ENCODE measurements at regions not wholly inside any gene's neighbourhood (a gene's known extent, or its start where the extent isn't known, plus 50 kb on each side); places are given as distances from the start of the nearest gene placed in this dataset.

- Histone ChIP-seq H3K27me3 (peaks cover 0 to 33% (median 0%) of the 10 kb centered on the region in 9 donors), H3K4me1 (no peaks in the 10 kb centered on the region), H3K9me3 (peaks cover 0 to 15% (median 0%) of the 10 kb centered on the region in 12 donors), H3K27ac (no peak overlapping the region), H3K4me3 (no peak overlapping the region), H3K36me3 (no peaks in the 10 kb centered on the region)
- WGBS, 4 donors = 38 to 51% (median 41%) methylated on average over 9 of the region's 9 CpGs
- TF ChIP-seq, protein P1, sequence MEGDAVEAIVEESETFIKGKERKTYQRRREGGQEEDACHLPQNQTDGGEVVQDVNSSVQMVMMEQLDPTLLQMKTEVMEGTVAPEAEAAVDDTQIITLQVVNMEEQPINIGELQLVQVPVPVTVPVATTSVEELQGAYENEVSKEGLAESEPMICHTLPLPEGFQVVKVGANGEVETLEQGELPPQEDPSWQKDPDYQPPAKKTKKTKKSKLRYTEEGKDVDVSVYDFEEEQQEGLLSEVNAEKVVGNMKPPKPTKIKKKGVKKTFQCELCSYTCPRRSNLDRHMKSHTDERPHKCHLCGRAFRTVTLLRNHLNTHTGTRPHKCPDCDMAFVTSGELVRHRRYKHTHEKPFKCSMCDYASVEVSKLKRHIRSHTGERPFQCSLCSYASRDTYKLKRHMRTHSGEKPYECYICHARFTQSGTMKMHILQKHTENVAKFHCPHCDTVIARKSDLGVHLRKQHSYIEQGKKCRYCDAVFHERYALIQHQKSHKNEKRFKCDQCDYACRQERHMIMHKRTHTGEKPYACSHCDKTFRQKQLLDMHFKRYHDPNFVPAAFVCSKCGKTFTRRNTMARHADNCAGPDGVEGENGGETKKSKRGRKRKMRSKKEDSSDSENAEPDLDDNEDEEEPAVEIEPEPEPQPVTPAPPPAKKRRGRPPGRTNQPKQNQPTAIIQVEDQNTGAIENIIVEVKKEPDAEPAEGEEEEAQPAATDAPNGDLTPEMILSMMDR (IDR thresholded peaks at IDR 0.05) = no peak
- no peak for TF ChIP-seq POLR2A (IDR thresholded peaks at IDR 0.05)
- ATAC-seq = no peak
- DNase-seq = no peak
- intact Hi-C loops (cut with DNase I) = no loop called here
Observed at GRCh38 chr17:72476134-72476533, 355.3 kb downstream of the SOX9 start.

DNA sequence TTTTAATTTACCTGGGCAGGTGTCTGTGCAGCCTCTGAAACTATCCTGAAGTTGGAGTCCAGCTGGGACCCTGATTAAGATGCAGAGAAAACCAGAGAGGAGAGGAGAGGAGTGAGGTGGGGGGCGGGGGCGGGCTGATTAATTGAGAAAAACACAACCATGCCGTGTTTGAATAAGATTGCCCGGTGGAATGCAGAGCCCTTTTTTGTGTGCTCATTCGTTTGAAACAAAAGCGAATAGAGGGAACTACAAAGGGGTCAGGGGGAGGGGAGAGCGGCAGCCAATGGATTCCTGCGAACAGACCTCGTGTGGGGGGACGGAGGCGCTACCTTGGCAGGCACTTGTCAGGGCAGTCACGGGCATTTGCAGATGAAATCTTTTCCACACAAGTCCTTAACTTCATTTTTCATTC lies 355.8 kb downstream of the SOX9 start:
- intact Hi-C loops (cut with DNase I) = no loop called here
- H3K4me3 ChIP-seq = no peak overlapping the region
- peaks cover 0 to 15% (median 0%) of the 10 kb centered on the region in 12 donors for H3K9me3 ChIP-seq
- DNase-seq = no peak
- ATAC-seq = no peak
- no peak overlapping the region for H3K27ac ChIP-seq
- H3K4me1 ChIP-seq = no peaks in the 10 kb centered on the region
- TF ChIP-seq, protein P1 (IDR thresholded peaks at IDR 0.05) = no peak
- no peak for TF ChIP-seq POLR2A (IDR thresholded peaks at IDR 0.05)
- WGBS, 4 donors = 23 to 30% (median 26%) methylated on average over 12 of the region's 12 CpGs
- H3K27me3 ChIP-seq = peaks cover 0 to 33% (median 0%) of the 10 kb centered on the region in 9 donors
- H3K36me3 ChIP-seq = no peaks in the 10 kb centered on the region

- DNase-seq (no peak), ATAC-seq (no peak)
- Histone ChIP-seq H3K27me3 (peaks cover 0 to 33% (median 0%) of the 10 kb centered on the region in 9 donors), H3K36me3 (no peaks in the 10 kb centered on the region), H3K9me3 (peaks cover 0 to 15% (median 0%) of the 10 kb centered on the region in 12 donors), H3K4me1 (no peaks in the 10 kb centered on the region), H3K27ac (no peak overlapping the region), H3K4me3 (no peak overlapping the region)
- intact Hi-C loops (cut with DNase I) = no loop called here
- WGBS, 4 donors = 73 to 81% (median 76%) methylated on average over 8 of the region's 8 CpGs
- TF ChIP-seq POLR2A (IDR thresholded peaks at IDR 0.05) = no peak
- TF ChIP-seq, protein P1 (IDR thresholded peaks at IDR 0.05) = no peak
Observed at GRCh38 chr17:72477491-72477890, 356.7 kb downstream of the SOX9 start.

- WGBS, 4 donors = 63 to 80% (median 78%) methylated on average over 4 of the region's 4 CpGs
- ATAC-seq (no peak), DNase-seq (no peak)
- H3K36me3 ChIP-seq = no peaks in the 10 kb centered on the region
- H3K27me3 ChIP-seq = peaks cover 0 to 38% (median 0%) of the 10 kb centered on the region in 9 donors
- H3K4me1 ChIP-seq = no peaks in the 10 kb centered on the region
- TF ChIP-seq, protein P1 (IDR thresholded peaks at IDR 0.05) = no peak
- TF ChIP-seq POLR2A (IDR thresholded peaks at IDR 0.05) = no peak
- peaks cover 0 to 11% (median 0%) of the 10 kb centered on the region in 12 donors for H3K9me3 ChIP-seq
- intact Hi-C loops (cut with DNase I) = no loop called here
- H3K27ac ChIP-seq = no peak overlapping the region
- no peak overlapping the region for H3K4me3 ChIP-seq
Observed at GRCh38 chr17:72479113-72479512, 358.3 kb downstream of the SOX9 start.

Data from heart left ventricle (tissue), 16 donors.